ENCODE measurements at regions not wholly inside any gene's neighbourhood (a gene's known extent, or its start where the extent isn't known, plus 50 kb on each side); places are given as distances from the start of the nearest gene placed in this dataset.

GRCh38 chr6:168956884-168957730 lies 296.5 kb downstream of the THBS2 start:
- peaks cover 4% of the 10 kb centered on the region for H3K27me3 ChIP-seq (ENCODE audit: insufficient read depth, low read length)

GRCh38 chr6:168956141-168956838 lies 297.4 kb downstream of the THBS2 start:
- H3K4me3 ChIP-seq (ENCODE audit: low read length): no peak overlapping the region
- H3K9me3 ChIP-seq (ENCODE audit: low read depth, low read length): no peaks in the 10 kb centered on the region
- no peaks in the 10 kb centered on the region for H3K4me1 ChIP-seq (ENCODE audit: insufficient read depth, low read length)
- peaks cover 4% of the 10 kb centered on the region for H3K27me3 ChIP-seq (ENCODE audit: insufficient read depth, low read length)

More at GRCh38 chr6:168956884-168957730, 296.5 kb downstream of the THBS2 start:
- Histone ChIP-seq H3K9me3 (ENCODE audit: low read depth, low read length) (no peaks in the 10 kb centered on the region), H3K4me1 (ENCODE audit: insufficient read depth, low read length) (no peaks in the 10 kb centered on the region), H3K4me3 (ENCODE audit: low read length) (no peak overlapping the region)

- Histone ChIP-seq H3K27me3 (ENCODE audit: insufficient read depth, low read length) (peaks cover 4% of the 10 kb centered on the region), H3K4me3 (ENCODE audit: low read length) (no peak overlapping the region), H3K9me3 (ENCODE audit: low read depth, low read length) (no peaks in the 10 kb centered on the region), H3K4me1 (ENCODE audit: insufficient read depth, low read length) (no peaks in the 10 kb centered on the region)
These were observed 300.2 kb downstream of the THBS2 start for GRCh38 chr6:168953461-168953860.

GRCh38 chr6:168951217-168951616 lies 302.4 kb downstream of the THBS2 start:
- Histone ChIP-seq H3K4me1 (ENCODE audit: insufficient read depth, low read length) (no peaks in the 10 kb centered on the region), H3K27me3 (ENCODE audit: insufficient read depth, low read length) (peaks cover 4% of the 10 kb centered on the region), H3K9me3 (ENCODE audit: low read depth, low read length) (no peaks in the 10 kb centered on the region)

DNA sequence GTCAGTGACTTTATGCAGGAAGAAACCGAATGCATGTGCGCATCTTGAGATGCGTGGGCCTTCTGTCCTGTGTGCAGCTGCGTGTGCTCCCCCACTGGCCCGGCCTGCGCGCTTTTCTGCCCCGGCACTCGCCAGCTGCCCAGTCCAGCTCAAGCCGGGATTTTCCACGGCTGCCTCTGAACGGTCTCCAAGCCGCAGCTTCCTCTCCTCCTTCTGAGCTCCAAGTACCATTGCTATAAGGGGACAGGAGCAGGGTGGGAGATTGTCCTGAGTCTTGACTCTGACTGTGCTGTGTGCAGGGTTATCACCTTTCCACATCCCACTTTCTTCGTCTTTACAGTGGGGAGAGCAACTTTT lies 302.8 kb downstream of the THBS2 start:
- Histone ChIP-seq H3K4me3 (ENCODE audit: low read length) (no peak overlapping the region), H3K4me1 (ENCODE audit: insufficient read depth, low read length) (no peaks in the 10 kb centered on the region), H3K27me3 (ENCODE audit: insufficient read depth, low read length) (peaks cover 4% of the 10 kb centered on the region), H3K9me3 (ENCODE audit: low read depth, low read length) (no peaks in the 10 kb centered on the region)

More at GRCh38 chr6:168951217-168951616, 302.4 kb downstream of the THBS2 start:
- no peak overlapping the region for H3K4me3 ChIP-seq (ENCODE audit: low read length)

GRCh38 chr6:168949981-168950857 lies 303.4 kb downstream of the THBS2 start:
- Histone ChIP-seq H3K27me3 (ENCODE audit: insufficient read depth, low read length) (peaks cover 4% of the 10 kb centered on the region), H3K4me3 (ENCODE audit: low read length) (no peak overlapping the region), H3K4me1 (ENCODE audit: insufficient read depth, low read length) (no peaks in the 10 kb centered on the region), H3K9me3 (ENCODE audit: low read depth, low read length) (no peaks in the 10 kb centered on the region)

GRCh38 chr6:168948990-168949531 lies 304.6 kb downstream of the THBS2 start:
- Histone ChIP-seq H3K4me1 (ENCODE audit: insufficient read depth, low read length) (no peaks in the 10 kb centered on the region), H3K27me3 (ENCODE audit: insufficient read depth, low read length) (no peaks in the 10 kb centered on the region), H3K9me3 (ENCODE audit: low read depth, low read length) (no peaks in the 10 kb centered on the region), H3K4me3 (ENCODE audit: low read length) (no peak overlapping the region)

DNA sequence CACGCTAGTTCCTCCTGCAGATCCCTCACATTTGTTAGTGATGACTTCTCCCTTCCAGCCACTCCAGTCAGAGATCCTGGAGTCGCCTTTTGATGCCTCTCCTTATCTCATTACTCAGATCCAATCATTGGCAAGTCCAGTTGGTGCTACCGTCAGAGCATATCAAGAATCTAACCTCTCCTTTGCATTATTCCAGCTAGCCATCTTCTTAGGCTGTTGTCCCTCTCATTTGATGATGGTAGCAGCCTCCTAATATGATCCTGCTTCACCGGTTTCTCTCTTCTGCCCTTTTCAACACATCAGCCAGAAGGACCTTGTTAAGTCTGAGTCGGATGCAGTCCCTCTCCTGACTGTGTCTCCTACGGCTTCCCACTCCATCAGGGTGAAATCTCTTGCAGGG lies 305.6 kb downstream of the THBS2 start:
- H3K27me3 ChIP-seq (ENCODE audit: insufficient read depth, low read length): no peaks in the 10 kb centered on the region
- no peak overlapping the region for H3K4me3 ChIP-seq (ENCODE audit: low read length)
- H3K4me1 ChIP-seq (ENCODE audit: insufficient read depth, low read length): no peaks in the 10 kb centered on the region
- H3K9me3 ChIP-seq (ENCODE audit: low read depth, low read length): no peaks in the 10 kb centered on the region

GRCh38 chr6:168943231-168943905 lies 310.3 kb downstream of the THBS2 start:
- no peaks in the 10 kb centered on the region for H3K9me3 ChIP-seq (ENCODE audit: low read depth, low read length)
- no peak overlapping the region for H3K4me3 ChIP-seq (ENCODE audit: low read length)
- no peaks in the 10 kb centered on the region for H3K27me3 ChIP-seq (ENCODE audit: insufficient read depth, low read length)
- no peaks in the 10 kb centered on the region for H3K4me1 ChIP-seq (ENCODE audit: insufficient read depth, low read length)

GRCh38 chr6:168942646-168943045 lies 311.0 kb downstream of the THBS2 start:
- H3K4me1 ChIP-seq (ENCODE audit: insufficient read depth, low read length): no peaks in the 10 kb centered on the region
- H3K4me3 ChIP-seq (ENCODE audit: low read length): no peak overlapping the region
- H3K9me3 ChIP-seq (ENCODE audit: low read depth, low read length): no peaks in the 10 kb centered on the region
- H3K27me3 ChIP-seq (ENCODE audit: insufficient read depth, low read length): no peaks in the 10 kb centered on the region

GRCh38 chr6:168941036-168941435 lies 312.6 kb downstream of the THBS2 start:
- no peak overlapping the region for H3K4me3 ChIP-seq (ENCODE audit: low read length)
- H3K9me3 ChIP-seq (ENCODE audit: low read depth, low read length): no peaks in the 10 kb centered on the region

DNA sequence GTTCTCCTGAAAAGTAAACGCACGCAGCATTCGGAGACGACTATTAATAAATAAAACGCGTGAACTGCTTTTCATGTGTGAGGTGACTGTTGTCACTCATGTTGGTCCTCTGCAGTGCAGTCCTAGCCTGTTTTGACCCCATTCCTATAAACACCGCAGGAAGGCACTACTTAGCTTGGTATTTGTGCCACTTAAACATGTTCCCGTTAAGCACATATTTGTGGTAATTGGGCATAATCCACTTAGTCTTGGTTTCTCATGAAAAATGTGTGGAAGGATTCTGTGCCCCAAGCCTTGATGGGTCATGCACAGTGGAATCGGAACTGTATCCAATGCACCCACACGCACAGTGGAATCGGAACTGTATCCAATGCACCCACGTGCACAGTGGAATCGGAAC lies 313.9 kb downstream of the THBS2 start:
- no peaks in the 10 kb centered on the region for H3K9me3 ChIP-seq (ENCODE audit: low read depth, low read length)
- H3K4me3 ChIP-seq (ENCODE audit: low read length): no peak overlapping the region
- no peaks in the 10 kb centered on the region for H3K4me1 ChIP-seq (ENCODE audit: insufficient read depth, low read length)
- H3K27me3 ChIP-seq (ENCODE audit: insufficient read depth, low read length): peaks cover 1% of the 10 kb centered on the region

More at GRCh38 chr6:168941036-168941435, 312.6 kb downstream of the THBS2 start:
- Histone ChIP-seq H3K4me1 (ENCODE audit: insufficient read depth, low read length) (no peaks in the 10 kb centered on the region), H3K27me3 (ENCODE audit: insufficient read depth, low read length) (no peaks in the 10 kb centered on the region)

DNA sequence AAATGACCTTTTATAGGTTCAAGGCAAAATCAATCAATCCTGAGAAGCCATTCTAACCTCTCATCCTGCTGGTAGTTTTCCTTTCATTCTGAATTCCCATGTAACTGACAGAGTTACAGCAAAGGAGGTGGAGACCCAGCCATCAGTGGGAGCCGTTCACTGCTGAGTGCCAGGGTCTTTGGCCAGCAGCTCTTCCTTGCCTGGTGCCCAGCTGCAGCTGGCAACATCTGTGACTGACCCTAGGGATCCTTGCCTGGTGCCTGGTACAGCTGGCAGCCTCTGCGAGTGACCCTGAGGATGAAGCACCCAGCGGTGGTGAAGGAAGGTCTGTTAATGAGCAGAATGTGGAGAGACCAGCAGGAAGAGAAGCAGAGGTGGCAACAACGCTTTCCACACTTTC lies 314.6 kb downstream of the THBS2 start:
- H3K4me3 ChIP-seq (ENCODE audit: low read length): no peak overlapping the region
- no peaks in the 10 kb centered on the region for H3K9me3 ChIP-seq (ENCODE audit: low read depth, low read length)
- H3K4me1 ChIP-seq (ENCODE audit: insufficient read depth, low read length): no peaks in the 10 kb centered on the region
- H3K27me3 ChIP-seq (ENCODE audit: insufficient read depth, low read length): peaks cover 3% of the 10 kb centered on the region

- no peak overlapping the region for H3K4me3 ChIP-seq (ENCODE audit: low read length)
- no peaks in the 10 kb centered on the region for H3K9me3 ChIP-seq (ENCODE audit: low read depth, low read length)
- H3K4me1 ChIP-seq (ENCODE audit: insufficient read depth, low read length): no peaks in the 10 kb centered on the region
- peaks cover 3% of the 10 kb centered on the region for H3K27me3 ChIP-seq (ENCODE audit: insufficient read depth, low read length)
These were observed 315.1 kb downstream of the THBS2 start for GRCh38 chr6:168938546-168938945.

All from mononuclear cell (primary cell).